OCI-LY7 (cell line): ENCODE measurements at regions not wholly inside any gene's neighbourhood (a gene's known extent, or its start where the extent isn't known, plus 50 kb on each side); places are given as distances from the start of the nearest gene placed in this dataset.

Experiments used
- BruUV-seq: library from RNA; stranded (reverse); fragments of 400-500 nt; replicated peaks from 2 replicates; lab custom pipeline; 2021; lab: Mats Ljungman, UMichigan
- CTCF ChIA-PET: fragments of 300-600 bp; sonication (Branson Sonifier 250); formaldehyde crosslinking; loops from one replicate; lab custom pipeline; 2022; ENCODE audit warnings: antibody characterized with exemption; ENCODE audit not compliant: unreplicated experiment; lab: Charles Lee
- POLR2A ChIA-PET: fragments of 300-600 bp; sonication (Branson Sonifier 250); formaldehyde crosslinking; loops from one replicate; lab custom pipeline; 2022; ENCODE audit warnings: antibody characterized with exemption; lab: Charles Lee
- DNase-seq: peaks from one replicate; pipeline ENCODE4 v3.0.0-alpha.2; 2015; ENCODE audit warnings: low spot score
- H2AFZ ChIP-seq: fragments of 200-600 bp; sonication (generic), shearing (Covaris generic); 2 replicates; pipeline ENCODE4 v1.6.1; 2014; ENCODE audit warnings: mild to moderate bottlenecking, antibody characterized with exemption, low read length, moderate library complexity
- H3K27ac ChIP-seq: fragments of 200-600 bp; sonication (generic); 2 replicates; pipeline ENCODE4 v1.5.1; 2014; ENCODE audit warnings: mixed run types, low read depth, mild to moderate bottlenecking, moderate library complexity, low read length, inconsistent platforms; ENCODE audit not compliant: poor library complexity, severe bottlenecking
- H3K36me3 ChIP-seq: fragments of 200-600 bp; sonication (generic); 2 replicates; pipeline ENCODE4 v1.6.1; 2014; ENCODE audit warnings: mild to moderate bottlenecking, antibody characterized with exemption, low read length, moderate library complexity, mixed read lengths; ENCODE audit not compliant: insufficient read depth
- H3K4me1 ChIP-seq: fragments of 200-600 bp; sonication (generic); 2 replicates; pipeline ENCODE4 v1.5.1; 2014; ENCODE audit warnings: mild to moderate bottlenecking, low read length; ENCODE audit not compliant: insufficient read depth, poor library complexity, severe bottlenecking
- H3K4me2 ChIP-seq: fragments of 200-600 bp; sonication (generic); 2 replicates; pipeline ENCODE4 v1.6.1; 2014; ENCODE audit warnings: mild to moderate bottlenecking, low read length
- H3K4me3 ChIP-seq: fragments of 200-600 bp; sonication (generic); 2 replicates; pipeline ENCODE4 v1.5.1; 2014; ENCODE audit warnings: mild to moderate bottlenecking, low read depth, low read length; ENCODE audit not compliant: poor library complexity, severe bottlenecking
- H3K79me2 ChIP-seq: fragments of 200-600 bp; sonication (generic); 2 replicates; pipeline ENCODE4 v1.6.1; 2016; ENCODE audit warnings: low read depth, mild to moderate bottlenecking, low read length, moderate library complexity, mixed read lengths; ENCODE audit not compliant: insufficient read depth
- H3K9me2 ChIP-seq: fragments of 200-600 bp; sonication (generic); 2 replicates; pipeline ENCODE4 v1.6.1; 2016; ENCODE audit warnings: mild to moderate bottlenecking, low read length, mixed read lengths; ENCODE audit not compliant: insufficient read depth
- H3K9me3 ChIP-seq: fragments of 200-600 bp; sonication (generic); 2 replicates; pipeline ENCODE4 v1.6.1; 2014; ENCODE audit warnings: mild to moderate bottlenecking, mixed run types, low read length, mixed read lengths
- H4K20me1 ChIP-seq: fragments of 200-600 bp; sonication (generic); 2 replicates; pipeline ENCODE4 v1.6.1; 2014; ENCODE audit warnings: mild to moderate bottlenecking, antibody characterized with exemption, low read length, moderate library complexity, mixed read lengths; ENCODE audit not compliant: insufficient read depth
- EZH2phosphoT487 ChIP-seq: fragments of 200-600 bp; sonication (generic); IDR thresholded peaks from 2 replicates; pipeline ENCODE4 v1.6.1; 2018; ENCODE audit warnings: low read depth, borderline replicate concordance, mild to moderate bottlenecking, mixed run types, antibody characterized with exemption, low read length, moderate library complexity, mixed read lengths
- intact Hi-C: fragments of 100-400 bp; cut with micrococcal nuclease; formaldehyde crosslinking; loops from one replicate; pipeline ENCODE4 v1.10.0; 2022; ENCODE audit not compliant: unreplicated experiment
- TF ChIP-seq, protein P1 (sequence below): fragments of 200-600 bp; sonication (generic); conservative IDR thresholded peaks from 2 replicates; pipeline ENCODE4 v1.5.1; 2014; ENCODE audit warnings: mild to moderate bottlenecking, antibody characterized with exemption, low read length, moderate library complexity, mixed read lengths

DNA sequence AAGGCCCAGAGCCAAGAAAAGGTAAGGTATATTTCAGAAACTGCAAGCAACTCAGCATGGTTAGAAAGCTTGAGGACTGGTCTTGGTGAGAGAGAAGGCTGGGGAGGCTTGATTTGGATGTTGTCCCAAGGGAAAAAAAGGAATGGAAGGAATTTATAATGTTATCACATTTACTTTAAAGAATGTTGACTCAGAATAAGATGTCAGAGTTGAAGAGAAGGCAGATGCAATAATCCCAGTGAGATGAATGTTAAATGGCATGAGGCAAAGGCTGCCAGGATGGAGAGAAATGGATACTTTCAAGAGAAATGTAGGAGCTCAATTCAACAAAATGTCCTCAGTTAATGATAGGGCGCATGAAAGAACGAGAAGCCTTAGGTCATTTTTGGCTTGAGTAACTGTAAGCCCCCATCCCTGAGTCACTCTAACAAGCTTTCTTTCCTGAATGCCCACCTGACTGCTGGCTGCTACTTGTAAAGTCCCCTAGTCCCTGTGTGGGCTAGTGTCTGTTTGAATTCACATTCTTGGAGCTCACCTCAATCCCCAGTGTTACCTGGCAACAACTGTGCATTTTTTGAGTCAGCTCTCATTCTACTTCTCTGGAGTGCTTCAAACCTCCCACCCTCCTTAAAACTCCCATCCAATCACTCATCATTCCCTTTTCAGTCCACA lies 103.0 kb upstream of the TAPT1 start:
- ChIA-PET CTCF (no interaction called here), POLR2A (no interaction called here)
- TF ChIP-seq, protein P1, sequence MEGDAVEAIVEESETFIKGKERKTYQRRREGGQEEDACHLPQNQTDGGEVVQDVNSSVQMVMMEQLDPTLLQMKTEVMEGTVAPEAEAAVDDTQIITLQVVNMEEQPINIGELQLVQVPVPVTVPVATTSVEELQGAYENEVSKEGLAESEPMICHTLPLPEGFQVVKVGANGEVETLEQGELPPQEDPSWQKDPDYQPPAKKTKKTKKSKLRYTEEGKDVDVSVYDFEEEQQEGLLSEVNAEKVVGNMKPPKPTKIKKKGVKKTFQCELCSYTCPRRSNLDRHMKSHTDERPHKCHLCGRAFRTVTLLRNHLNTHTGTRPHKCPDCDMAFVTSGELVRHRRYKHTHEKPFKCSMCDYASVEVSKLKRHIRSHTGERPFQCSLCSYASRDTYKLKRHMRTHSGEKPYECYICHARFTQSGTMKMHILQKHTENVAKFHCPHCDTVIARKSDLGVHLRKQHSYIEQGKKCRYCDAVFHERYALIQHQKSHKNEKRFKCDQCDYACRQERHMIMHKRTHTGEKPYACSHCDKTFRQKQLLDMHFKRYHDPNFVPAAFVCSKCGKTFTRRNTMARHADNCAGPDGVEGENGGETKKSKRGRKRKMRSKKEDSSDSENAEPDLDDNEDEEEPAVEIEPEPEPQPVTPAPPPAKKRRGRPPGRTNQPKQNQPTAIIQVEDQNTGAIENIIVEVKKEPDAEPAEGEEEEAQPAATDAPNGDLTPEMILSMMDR, result no peak
- no peak for TF ChIP-seq EZH2phosphoT487
- DNase-seq, result no peak
- H4K20me1 ChIP-seq, result no peaks in the 10 kb centered on the region
- H3K27ac ChIP-seq, result no peak overlapping the region
- H2AFZ ChIP-seq, result no peak overlapping the region
- H3K36me3 ChIP-seq, result no peaks in the 10 kb centered on the region
- no peaks in the 10 kb centered on the region for H3K9me3 ChIP-seq
- no peak overlapping the region for H3K4me3 ChIP-seq
- BruUV-seq, result no TSS peak
- H3K4me1 ChIP-seq, result no peaks in the 10 kb centered on the region
- intact Hi-C loops, result no loop called here
- H3K4me2 ChIP-seq, result no peak overlapping the region
- no peaks in the 10 kb centered on the region for H3K9me2 ChIP-seq
- no peaks in the 10 kb centered on the region for H3K79me2 ChIP-seq

DNA sequence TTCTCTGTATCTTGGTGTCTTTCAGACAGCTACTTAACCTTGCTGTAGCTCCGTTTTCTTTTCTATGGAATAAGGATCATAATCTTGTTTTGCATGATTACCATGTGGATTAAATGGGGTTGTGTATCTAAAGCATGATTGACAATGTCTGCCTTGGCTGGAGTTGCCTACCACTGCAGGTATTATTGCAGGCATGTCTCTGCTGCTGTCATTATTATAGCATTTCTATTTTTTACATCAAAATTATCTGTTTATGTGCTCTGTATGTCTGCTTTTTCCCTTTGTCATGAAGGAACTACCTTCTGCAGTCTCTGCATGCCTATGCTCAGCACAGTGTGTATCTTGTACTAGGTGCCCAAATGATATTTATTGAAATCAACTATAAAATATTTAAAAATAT lies 95.9 kb upstream of the TAPT1 start:
- H3K79me2 ChIP-seq, result no peaks in the 10 kb centered on the region
- H3K36me3 ChIP-seq, result no peaks in the 10 kb centered on the region
- TF ChIP-seq, protein P1, result no peak
- no peak for TF ChIP-seq EZH2phosphoT487
- H3K4me1 ChIP-seq, result no peaks in the 10 kb centered on the region
- H3K9me2 ChIP-seq, result no peaks in the 10 kb centered on the region
- H4K20me1 ChIP-seq, result no peaks in the 10 kb centered on the region
- intact Hi-C loops, result no loop called here
- DNase-seq, result no peak
- BruUV-seq, result no TSS peak
- CTCF ChIA-PET, result no interaction called here
- H3K9me3 ChIP-seq, result no peaks in the 10 kb centered on the region
- no peak overlapping the region for H3K4me3 ChIP-seq
- no peak overlapping the region for H3K27ac ChIP-seq
- POLR2A ChIA-PET, result interaction anchor here (0.7 kb wide), 1 partner anchor 1386 kb away, joined by 3 read pairs; no protein-coding TSS in a partner anchor
- no peak overlapping the region for H3K4me2 ChIP-seq
- H2AFZ ChIP-seq, result no peak overlapping the region

DNA sequence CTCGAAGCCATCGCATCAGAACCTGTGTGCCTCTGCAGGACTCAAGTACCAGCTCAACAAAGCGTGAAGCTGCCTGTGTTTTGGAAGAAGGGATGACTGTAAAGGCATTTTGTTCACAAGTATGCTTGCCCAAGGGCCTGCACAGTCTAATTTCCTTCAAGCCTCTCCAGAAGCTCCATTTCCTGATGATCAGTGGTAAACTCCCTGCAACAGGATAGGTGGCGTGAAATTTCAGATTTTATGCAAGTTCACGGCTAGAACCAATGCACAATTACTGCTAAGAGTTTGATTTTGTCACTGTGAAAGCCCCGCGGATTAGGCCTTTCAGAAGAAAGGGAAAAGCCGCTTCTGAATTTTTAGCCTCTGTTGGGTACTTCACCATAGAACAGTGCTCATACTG lies 89.2 kb upstream of the TAPT1 start:
- ChIA-PET CTCF (no interaction called here), POLR2A (interaction anchor here (0.6 kb wide), 1 partner anchor 1649 kb away, joined by 3 read pairs; no protein-coding TSS in a partner anchor)
- Histone ChIP-seq H4K20me1 (no peaks in the 10 kb centered on the region), H3K4me2 (no peak overlapping the region), H3K9me2 (no peaks in the 10 kb centered on the region), H2AFZ (no peak overlapping the region), H3K79me2 (no peaks in the 10 kb centered on the region), H3K4me3 (no peak overlapping the region), H3K4me1 (no peaks in the 10 kb centered on the region), H3K36me3 (no peaks in the 10 kb centered on the region), H3K27ac (no peak overlapping the region), H3K9me3 (no peaks in the 10 kb centered on the region)
- intact Hi-C loops, result no loop called here
- no peak for TF ChIP-seq EZH2phosphoT487
- TF ChIP-seq, protein P1, result no peak
- BruUV-seq, result no TSS peak
- no peak for DNase-seq
